Kasumi-1 (cell line): ENCODE measurements at regions not wholly inside any gene's neighbourhood (a gene's known extent, or its start where the extent isn't known, plus 50 kb on each side); places are given as distances from the start of the nearest gene placed in this dataset.

Source experiments
- DNase-seq, 2 experiments: peaks; one replicate each; lab custom pipeline; 2025; lab: John Stamatoyannopoulos, UW

- no peak for DNase-seq
These were observed 458.0 kb upstream of the HS6ST1 start for GRCh38 chr2:128776461-128777195.

GRCh38 chr2:128777196-128778035 is 458.7 kb upstream of the HS6ST1 start:
- no peak for DNase-seq

- DNase-seq = no peak
These were observed 460.2 kb upstream of the HS6ST1 start for GRCh38 chr2:128778843-128779242.

- DNase-seq = no peak
These were observed 460.8 kb upstream of the HS6ST1 start for GRCh38 chr2:128779301-128780095.

GRCh38 chr2:128780434-128781080 is 461.9 kb upstream of the HS6ST1 start:
- no peak for DNase-seq

- DNase-seq = no peak
These were observed 462.5 kb upstream of the HS6ST1 start for GRCh38 chr2:128781166-128781565.

- DNase-seq = no peak
These were observed 463.1 kb upstream of the HS6ST1 start for GRCh38 chr2:128781585-128782385.

- no peak for DNase-seq
These were observed 463.9 kb upstream of the HS6ST1 start for GRCh38 chr2:128782411-128783192.

GRCh38 chr2:128783193-128783671 is 464.6 kb upstream of the HS6ST1 start:
- DNase-seq = no peak

- no peak for DNase-seq
These were observed 465.2 kb upstream of the HS6ST1 start for GRCh38 chr2:128783896-128784295.

GRCh38 chr2:128784626-128785306 is 466.1 kb upstream of the HS6ST1 start:
- no peak for DNase-seq

- no peak for DNase-seq
These were observed 467.6 kb upstream of the HS6ST1 start for GRCh38 chr2:128786316-128786715.

- DNase-seq = no peak
These were observed 468.2 kb upstream of the HS6ST1 start for GRCh38 chr2:128786741-128787478.

- DNase-seq = no peak
These were observed 468.9 kb upstream of the HS6ST1 start for GRCh38 chr2:128787616-128788015.

- no peak for DNase-seq
These were observed 470.1 kb upstream of the HS6ST1 start for GRCh38 chr2:128788636-128789220.

- DNase-seq = no peak
These were observed 470.6 kb upstream of the HS6ST1 start for GRCh38 chr2:128789221-128789620.

GRCh38 chr2:128789776-128790455 is 471.2 kb upstream of the HS6ST1 start:
- DNase-seq = no peak

GRCh38 chr2:128790541-128791001 is 471.9 kb upstream of the HS6ST1 start:
- DNase-seq = no peak
